OCI-LY1 (cell line): ENCODE measurements at regions not wholly inside any gene's neighbourhood (a gene's known extent, or its start where the extent isn't known, plus 50 kb on each side); places are given as distances from the start of the nearest gene placed in this dataset.

Experiments
- EZH2 ChIP-seq: fragments of 200-600 bp; sonication (generic), shearing (Covaris generic); IDR thresholded peaks from 2 replicates; pipeline ENCODE4 v1.8.0; 2017; ENCODE audit warnings: borderline replicate concordance, mixed run types, mild to moderate bottlenecking, antibody characterized with exemption, low read length, moderate library complexity, mixed read lengths
- TF ChIP-seq, protein P1 (sequence below): fragments of 200-600 bp; sonication (generic), shearing (Covaris generic); IDR thresholded peaks from 2 replicates; pipeline ENCODE4 v1.5.1; 2017; ENCODE audit warnings: mild to moderate bottlenecking, antibody characterized with exemption, low read length, moderate library complexity, mixed read lengths

DNA sequence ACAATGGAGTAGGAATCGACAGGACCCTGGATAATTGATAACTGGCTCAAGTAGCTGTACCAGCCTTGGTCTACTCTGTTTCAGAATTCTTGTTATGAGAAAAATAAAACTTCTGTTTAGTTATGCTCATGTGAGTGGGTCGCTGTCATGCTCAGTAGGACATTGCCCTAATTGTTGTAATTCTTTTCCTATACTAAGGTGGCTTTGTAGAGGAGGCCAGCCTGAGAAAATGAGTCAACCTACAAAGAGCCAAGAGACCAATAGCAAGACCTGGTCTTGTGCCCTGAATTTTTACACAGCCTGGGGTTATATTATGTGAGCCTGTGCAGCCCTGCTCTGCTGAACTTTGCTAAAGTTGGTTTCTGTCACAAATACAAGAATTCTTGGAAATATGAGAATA lies 238.4 kb downstream of the MEIS1 start:
- TF ChIP-seq, protein P1, sequence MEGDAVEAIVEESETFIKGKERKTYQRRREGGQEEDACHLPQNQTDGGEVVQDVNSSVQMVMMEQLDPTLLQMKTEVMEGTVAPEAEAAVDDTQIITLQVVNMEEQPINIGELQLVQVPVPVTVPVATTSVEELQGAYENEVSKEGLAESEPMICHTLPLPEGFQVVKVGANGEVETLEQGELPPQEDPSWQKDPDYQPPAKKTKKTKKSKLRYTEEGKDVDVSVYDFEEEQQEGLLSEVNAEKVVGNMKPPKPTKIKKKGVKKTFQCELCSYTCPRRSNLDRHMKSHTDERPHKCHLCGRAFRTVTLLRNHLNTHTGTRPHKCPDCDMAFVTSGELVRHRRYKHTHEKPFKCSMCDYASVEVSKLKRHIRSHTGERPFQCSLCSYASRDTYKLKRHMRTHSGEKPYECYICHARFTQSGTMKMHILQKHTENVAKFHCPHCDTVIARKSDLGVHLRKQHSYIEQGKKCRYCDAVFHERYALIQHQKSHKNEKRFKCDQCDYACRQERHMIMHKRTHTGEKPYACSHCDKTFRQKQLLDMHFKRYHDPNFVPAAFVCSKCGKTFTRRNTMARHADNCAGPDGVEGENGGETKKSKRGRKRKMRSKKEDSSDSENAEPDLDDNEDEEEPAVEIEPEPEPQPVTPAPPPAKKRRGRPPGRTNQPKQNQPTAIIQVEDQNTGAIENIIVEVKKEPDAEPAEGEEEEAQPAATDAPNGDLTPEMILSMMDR = no peak
- TF ChIP-seq EZH2 = no peak
